Uterus (tissue), 3 donors: ENCODE measurements at regions not wholly inside any gene's neighbourhood (a gene's known extent, or its start where the extent isn't known, plus 50 kb on each side); places are given as distances from the start of the nearest gene placed in this dataset.

Experiments used
- DNase-seq, 2 donors: peaks; one replicate each; pipeline ENCODE4 v3.0.0-alpha.2; 2019 to 2020
- H3K27ac ChIP-seq, 2 donors: fragments of 200-600 bp; sonication (generic); 1 replicate in 1 of 2; 2 replicates in 1 of 2; pipeline ENCODE4 v1.5.1; 2016 to 2018
- H3K27me3 ChIP-seq, 2 donors: fragments of 200-600 bp; sonication (generic); one replicate each; pipeline ENCODE4 v1.5.1; 2018 to 2019; ENCODE audit warnings: control low read depth in 1 of 2
- H3K36me3 ChIP-seq, 2 donors: fragments of 200-600 bp; sonication (generic); one replicate each; pipeline ENCODE4 v1.5.1; 2019; ENCODE audit warnings: control low read depth in 1 of 2
- H3K4me1 ChIP-seq, 2 donors: fragments of 200-600 bp; sonication (generic); one replicate each; pipeline ENCODE4 v1.5.1; 2018 to 2019; ENCODE audit warnings: control low read depth in 1 of 2
- H3K4me3 ChIP-seq, 2 donors: fragments of 200-600 bp; sonication (generic); 1 replicate in 1 of 2; 2 replicates in 1 of 2; pipeline ENCODE4 v1.5.1; 2018 to 2019; ENCODE audit warnings: mild to moderate bottlenecking in 1 of 2
- H3K9me3 ChIP-seq, 2 donors: fragments of 200-600 bp; sonication (generic); one replicate each; pipeline ENCODE4 v1.5.1; 2019; ENCODE audit warnings: control low read depth in 1 of 2
- POLR2A ChIP-seq, 2 donors: fragments of 450-650 bp; IDR thresholded peaks; one replicate each; pipeline ENCODE4 v1.6.1; 2016; ENCODE audit warnings: antibody characterized with exemption in 2 of 2, mild to moderate bottlenecking in 1 of 2, moderate library complexity in 1 of 2
- intact Hi-C: fragments of 100-400 bp; cut with DNase I; formaldehyde crosslinking; loops from one replicate; pipeline ENCODE4 v1.15.1; 2023; ENCODE audit warnings: low total_unique reads
- TF ChIP-seq, protein P1 (sequence below), 4 experiments: fragments of 200-600 bp in 2 of 4; fragments of 450-650 bp in 2 of 4; sonication (generic) in 2 of 4; IDR thresholded peaks; one replicate each; pipeline ENCODE4 v1.5.1; 2016 to 2019; ENCODE audit warnings: antibody characterized with exemption in 4 of 4, mild to moderate bottlenecking in 2 of 4, moderate library complexity in 1 of 4
- donor health status: DM: yes; HTN: yes; CAD: no.

- no peak for DNase-seq
- TF ChIP-seq POLR2A (IDR thresholded peaks at IDR 0.05) = no peak
- TF ChIP-seq, protein P1, sequence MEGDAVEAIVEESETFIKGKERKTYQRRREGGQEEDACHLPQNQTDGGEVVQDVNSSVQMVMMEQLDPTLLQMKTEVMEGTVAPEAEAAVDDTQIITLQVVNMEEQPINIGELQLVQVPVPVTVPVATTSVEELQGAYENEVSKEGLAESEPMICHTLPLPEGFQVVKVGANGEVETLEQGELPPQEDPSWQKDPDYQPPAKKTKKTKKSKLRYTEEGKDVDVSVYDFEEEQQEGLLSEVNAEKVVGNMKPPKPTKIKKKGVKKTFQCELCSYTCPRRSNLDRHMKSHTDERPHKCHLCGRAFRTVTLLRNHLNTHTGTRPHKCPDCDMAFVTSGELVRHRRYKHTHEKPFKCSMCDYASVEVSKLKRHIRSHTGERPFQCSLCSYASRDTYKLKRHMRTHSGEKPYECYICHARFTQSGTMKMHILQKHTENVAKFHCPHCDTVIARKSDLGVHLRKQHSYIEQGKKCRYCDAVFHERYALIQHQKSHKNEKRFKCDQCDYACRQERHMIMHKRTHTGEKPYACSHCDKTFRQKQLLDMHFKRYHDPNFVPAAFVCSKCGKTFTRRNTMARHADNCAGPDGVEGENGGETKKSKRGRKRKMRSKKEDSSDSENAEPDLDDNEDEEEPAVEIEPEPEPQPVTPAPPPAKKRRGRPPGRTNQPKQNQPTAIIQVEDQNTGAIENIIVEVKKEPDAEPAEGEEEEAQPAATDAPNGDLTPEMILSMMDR (IDR thresholded peaks at IDR 0.05) = no peak
- H3K27ac ChIP-seq = no peak overlapping the region
- no peaks in the 10 kb centered on the region for H3K27me3 ChIP-seq
- H3K36me3 ChIP-seq = no peaks in the 10 kb centered on the region
- no peaks in the 10 kb centered on the region for H3K9me3 ChIP-seq
- intact Hi-C loops = no loop called here
- no peak overlapping the region for H3K4me3 ChIP-seq
- no peaks in the 10 kb centered on the region for H3K4me1 ChIP-seq
Observed at GRCh38 chr15:98485451-98485850, 162.9 kb upstream of the IGF1R start.

DNA sequence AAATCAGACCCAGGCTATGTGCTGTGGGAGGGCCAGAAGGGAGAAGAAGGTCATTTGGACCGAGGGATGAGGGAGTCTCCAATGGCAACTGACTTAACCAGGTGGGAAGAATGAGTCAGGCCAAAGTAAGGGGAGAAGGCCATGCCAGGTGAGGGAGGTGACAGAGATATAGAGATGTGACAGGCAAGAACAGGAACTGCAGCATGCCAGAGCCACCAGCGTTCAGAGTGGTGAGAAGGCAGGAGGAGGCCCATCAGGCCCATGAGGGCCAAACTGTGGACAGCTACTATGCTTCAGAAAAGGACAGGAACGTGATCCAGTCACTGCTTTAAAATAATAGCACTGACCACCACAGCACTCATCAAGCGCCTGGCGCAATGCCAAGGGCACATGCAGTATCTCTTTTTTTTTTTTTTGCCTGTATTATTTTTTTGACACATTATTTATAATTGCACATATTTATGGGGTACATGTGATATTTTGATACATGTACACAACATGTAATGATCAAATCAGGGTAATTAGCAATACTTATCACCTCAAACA lies 154.3 kb upstream of the IGF1R start:
- TF ChIP-seq POLR2A (IDR thresholded peaks at IDR 0.05) = no peak
- TF ChIP-seq, protein P1 (IDR thresholded peaks at IDR 0.05) = no peak
- H3K36me3 ChIP-seq = no peaks in the 10 kb centered on the region
- DNase-seq = no peak
- H3K4me3 ChIP-seq = no peak overlapping the region
- no peak overlapping the region for H3K27ac ChIP-seq
- H3K27me3 ChIP-seq = no peaks in the 10 kb centered on the region
- H3K4me1 ChIP-seq = no peaks in the 10 kb centered on the region
- H3K9me3 ChIP-seq = no peaks in the 10 kb centered on the region
- intact Hi-C loops = no loop called here

GRCh38 chr15:98501192-98501591 lies 147.1 kb upstream of the IGF1R start:
- H3K9me3 ChIP-seq = peaks cover 0 to 9% of the 10 kb centered on the region in 2 donors
- intact Hi-C loops = no loop called here
- H3K27me3 ChIP-seq = no peaks in the 10 kb centered on the region
- TF ChIP-seq, protein P1 (IDR thresholded peaks at IDR 0.05) = no peak
- no peak for TF ChIP-seq POLR2A (IDR thresholded peaks at IDR 0.05)
- no peak for DNase-seq
- no peaks in the 10 kb centered on the region for H3K4me1 ChIP-seq
- H3K27ac ChIP-seq = no peak overlapping the region
- H3K4me3 ChIP-seq = no peak overlapping the region
- H3K36me3 ChIP-seq = no peaks in the 10 kb centered on the region

GRCh38 chr15:98501632-98502031 lies 146.7 kb upstream of the IGF1R start:
- Histone ChIP-seq H3K4me3 (no peak overlapping the region), H3K27ac (no peak overlapping the region), H3K9me3 (peaks cover 0 to 9% of the 10 kb centered on the region in 2 donors), H3K36me3 (no peaks in the 10 kb centered on the region), H3K4me1 (no peaks in the 10 kb centered on the region), H3K27me3 (no peaks in the 10 kb centered on the region)
- no peak for DNase-seq
- intact Hi-C loops = no loop called here
- no peak for TF ChIP-seq POLR2A (IDR thresholded peaks at IDR 0.05)
- TF ChIP-seq, protein P1 (IDR thresholded peaks at IDR 0.05) = no peak

DNA sequence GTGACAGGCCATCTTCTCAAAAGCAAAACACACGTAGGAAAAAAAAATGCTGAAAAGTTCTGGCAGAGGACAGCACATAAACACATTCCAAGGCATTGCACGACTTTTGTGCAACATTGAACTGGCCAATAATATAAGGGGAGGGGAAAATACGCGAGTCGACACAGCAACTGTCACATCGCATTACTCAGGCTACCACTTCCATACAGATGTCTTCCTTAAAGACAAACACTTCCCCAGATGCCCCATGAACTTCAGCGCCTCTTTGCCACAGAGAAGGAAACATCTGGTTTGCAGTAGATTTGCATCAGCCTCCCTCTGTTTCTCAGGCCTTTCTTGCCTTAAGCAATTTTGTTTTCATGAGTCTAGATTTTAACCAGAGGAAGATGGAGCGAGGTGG lies 144.4 kb upstream of the IGF1R start:
- Histone ChIP-seq H3K9me3 (peaks cover 0 to 9% of the 10 kb centered on the region in 2 donors), H3K27ac (no peak overlapping the region), H3K27me3 (no peaks in the 10 kb centered on the region), H3K4me1 (no peaks in the 10 kb centered on the region), H3K36me3 (no peaks in the 10 kb centered on the region), H3K4me3 (no peak overlapping the region)
- no peak for TF ChIP-seq POLR2A (IDR thresholded peaks at IDR 0.05)
- TF ChIP-seq, protein P1 (IDR thresholded peaks at IDR 0.05) = no peak
- DNase-seq = peak in 1 of 2 donors; percentile 32
- intact Hi-C loops = no loop called here
